ENCODE measurements at regions not wholly inside any gene's neighbourhood (a gene's known extent, or its start where the extent isn't known, plus 50 kb on each side); places are given as distances from the start of the nearest gene placed in this dataset.

DNA sequence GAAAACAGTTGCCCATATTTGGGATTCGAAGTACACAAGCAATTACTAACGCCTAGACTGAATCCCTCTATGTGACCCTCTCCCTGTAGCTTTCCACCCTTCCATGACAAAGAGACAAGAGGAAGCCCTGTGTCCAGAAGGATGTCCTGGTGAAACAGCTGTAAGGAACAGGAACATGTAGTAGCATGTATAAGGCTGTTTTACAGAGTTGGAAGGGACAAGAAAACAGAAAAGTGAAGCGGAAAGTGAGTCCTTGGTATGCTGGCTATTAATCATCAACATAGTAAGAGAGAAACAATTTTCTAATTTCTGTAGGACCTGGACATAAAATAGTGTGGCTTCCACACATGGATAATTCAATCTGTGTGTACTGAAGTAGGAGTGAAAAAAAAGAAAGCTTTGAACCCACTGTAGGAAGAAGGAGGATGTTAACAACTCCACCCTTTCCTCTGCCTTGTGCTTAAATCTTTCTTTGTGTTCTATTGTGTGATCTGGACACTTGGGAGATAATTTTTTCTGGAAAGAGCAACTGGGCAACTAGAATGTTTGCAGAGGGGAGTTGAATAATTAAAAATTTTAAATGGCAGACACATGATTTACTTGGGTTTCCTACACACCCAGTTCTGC, 162.3 kb upstream of the ZSWIM2 start:
- TF ChIP-seq, protein P1, sequence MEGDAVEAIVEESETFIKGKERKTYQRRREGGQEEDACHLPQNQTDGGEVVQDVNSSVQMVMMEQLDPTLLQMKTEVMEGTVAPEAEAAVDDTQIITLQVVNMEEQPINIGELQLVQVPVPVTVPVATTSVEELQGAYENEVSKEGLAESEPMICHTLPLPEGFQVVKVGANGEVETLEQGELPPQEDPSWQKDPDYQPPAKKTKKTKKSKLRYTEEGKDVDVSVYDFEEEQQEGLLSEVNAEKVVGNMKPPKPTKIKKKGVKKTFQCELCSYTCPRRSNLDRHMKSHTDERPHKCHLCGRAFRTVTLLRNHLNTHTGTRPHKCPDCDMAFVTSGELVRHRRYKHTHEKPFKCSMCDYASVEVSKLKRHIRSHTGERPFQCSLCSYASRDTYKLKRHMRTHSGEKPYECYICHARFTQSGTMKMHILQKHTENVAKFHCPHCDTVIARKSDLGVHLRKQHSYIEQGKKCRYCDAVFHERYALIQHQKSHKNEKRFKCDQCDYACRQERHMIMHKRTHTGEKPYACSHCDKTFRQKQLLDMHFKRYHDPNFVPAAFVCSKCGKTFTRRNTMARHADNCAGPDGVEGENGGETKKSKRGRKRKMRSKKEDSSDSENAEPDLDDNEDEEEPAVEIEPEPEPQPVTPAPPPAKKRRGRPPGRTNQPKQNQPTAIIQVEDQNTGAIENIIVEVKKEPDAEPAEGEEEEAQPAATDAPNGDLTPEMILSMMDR (conservative IDR thresholded peaks at IDR 0.05; ENCODE audit: low read depth in 2 of 2): no peak
- TF ChIP-seq, protein P2, sequence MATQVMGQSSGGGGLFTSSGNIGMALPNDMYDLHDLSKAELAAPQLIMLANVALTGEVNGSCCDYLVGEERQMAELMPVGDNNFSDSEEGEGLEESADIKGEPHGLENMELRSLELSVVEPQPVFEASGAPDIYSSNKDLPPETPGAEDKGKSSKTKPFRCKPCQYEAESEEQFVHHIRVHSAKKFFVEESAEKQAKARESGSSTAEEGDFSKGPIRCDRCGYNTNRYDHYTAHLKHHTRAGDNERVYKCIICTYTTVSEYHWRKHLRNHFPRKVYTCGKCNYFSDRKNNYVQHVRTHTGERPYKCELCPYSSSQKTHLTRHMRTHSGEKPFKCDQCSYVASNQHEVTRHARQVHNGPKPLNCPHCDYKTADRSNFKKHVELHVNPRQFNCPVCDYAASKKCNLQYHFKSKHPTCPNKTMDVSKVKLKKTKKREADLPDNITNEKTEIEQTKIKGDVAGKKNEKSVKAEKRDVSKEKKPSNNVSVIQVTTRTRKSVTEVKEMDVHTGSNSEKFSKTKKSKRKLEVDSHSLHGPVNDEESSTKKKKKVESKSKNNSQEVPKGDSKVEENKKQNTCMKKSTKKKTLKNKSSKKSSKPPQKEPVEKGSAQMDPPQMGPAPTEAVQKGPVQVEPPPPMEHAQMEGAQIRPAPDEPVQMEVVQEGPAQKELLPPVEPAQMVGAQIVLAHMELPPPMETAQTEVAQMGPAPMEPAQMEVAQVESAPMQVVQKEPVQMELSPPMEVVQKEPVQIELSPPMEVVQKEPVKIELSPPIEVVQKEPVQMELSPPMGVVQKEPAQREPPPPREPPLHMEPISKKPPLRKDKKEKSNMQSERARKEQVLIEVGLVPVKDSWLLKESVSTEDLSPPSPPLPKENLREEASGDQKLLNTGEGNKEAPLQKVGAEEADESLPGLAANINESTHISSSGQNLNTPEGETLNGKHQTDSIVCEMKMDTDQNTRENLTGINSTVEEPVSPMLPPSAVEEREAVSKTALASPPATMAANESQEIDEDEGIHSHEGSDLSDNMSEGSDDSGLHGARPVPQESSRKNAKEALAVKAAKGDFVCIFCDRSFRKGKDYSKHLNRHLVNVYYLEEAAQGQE (IDR thresholded peaks at IDR 0.05; ENCODE audit: unreplicated experiment): no peak
- no peak for TF ChIP-seq POLR2AphosphoS5 (IDR thresholded peaks at IDR 0.05; ENCODE audit: low read depth)

Measured in GM23338 (cell line).